ENCODE measurements at regions not wholly inside any gene's neighbourhood (a gene's known extent, or its start where the extent isn't known, plus 50 kb on each side); places are given as distances from the start of the nearest gene placed in this dataset.

DNA sequence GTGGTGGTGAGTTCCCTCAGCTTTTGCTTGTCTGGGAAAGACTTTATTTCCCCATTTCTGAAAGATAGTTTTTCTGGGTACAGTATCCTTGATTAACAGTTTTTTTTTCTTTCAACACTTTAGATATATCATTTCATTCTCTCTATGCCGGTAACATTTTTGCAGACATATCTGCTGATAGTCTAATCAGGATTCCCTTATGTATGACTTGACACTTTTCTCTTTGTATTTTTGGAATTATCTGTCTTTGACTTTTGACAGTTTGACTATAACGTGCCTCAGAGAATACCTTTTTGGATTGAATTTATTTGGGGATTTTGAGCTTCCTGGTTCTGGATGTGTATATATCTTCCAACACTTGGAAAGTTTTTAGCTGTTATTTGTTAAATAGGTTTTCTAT, 234.8 kb upstream of the PRICKLE1 start:
- no peaks in the 10 kb centered on the region for H3K27me3 ChIP-seq (ENCODE audit: insufficient read depth, low read length, poor library complexity, severe bottlenecking)
- TF ChIP-seq, protein P1, sequence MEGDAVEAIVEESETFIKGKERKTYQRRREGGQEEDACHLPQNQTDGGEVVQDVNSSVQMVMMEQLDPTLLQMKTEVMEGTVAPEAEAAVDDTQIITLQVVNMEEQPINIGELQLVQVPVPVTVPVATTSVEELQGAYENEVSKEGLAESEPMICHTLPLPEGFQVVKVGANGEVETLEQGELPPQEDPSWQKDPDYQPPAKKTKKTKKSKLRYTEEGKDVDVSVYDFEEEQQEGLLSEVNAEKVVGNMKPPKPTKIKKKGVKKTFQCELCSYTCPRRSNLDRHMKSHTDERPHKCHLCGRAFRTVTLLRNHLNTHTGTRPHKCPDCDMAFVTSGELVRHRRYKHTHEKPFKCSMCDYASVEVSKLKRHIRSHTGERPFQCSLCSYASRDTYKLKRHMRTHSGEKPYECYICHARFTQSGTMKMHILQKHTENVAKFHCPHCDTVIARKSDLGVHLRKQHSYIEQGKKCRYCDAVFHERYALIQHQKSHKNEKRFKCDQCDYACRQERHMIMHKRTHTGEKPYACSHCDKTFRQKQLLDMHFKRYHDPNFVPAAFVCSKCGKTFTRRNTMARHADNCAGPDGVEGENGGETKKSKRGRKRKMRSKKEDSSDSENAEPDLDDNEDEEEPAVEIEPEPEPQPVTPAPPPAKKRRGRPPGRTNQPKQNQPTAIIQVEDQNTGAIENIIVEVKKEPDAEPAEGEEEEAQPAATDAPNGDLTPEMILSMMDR (conservative IDR thresholded peaks at IDR 0.05; ENCODE audit: low read length) = no peak
- TF ChIP-seq EZH2phosphoT487 (IDR thresholded peaks at IDR 0.05; ENCODE audit: borderline replicate concordance) = no peak
- H3K4me1 ChIP-seq (ENCODE audit: insufficient read depth, low read length, poor library complexity, severe bottlenecking) = no peaks in the 10 kb centered on the region
- H3K4me2 ChIP-seq (ENCODE audit: low read depth, low read length, poor library complexity, severe bottlenecking) = no peak overlapping the region
- no peaks in the 10 kb centered on the region for H3K9me2 ChIP-seq (replicated peaks; ENCODE audit: low read depth, low read length)
- no peaks in the 10 kb centered on the region for H3K36me3 ChIP-seq (ENCODE audit: insufficient read depth, low read length)
- H3K79me2 ChIP-seq (ENCODE audit: insufficient read depth, low read length) = no peaks in the 10 kb centered on the region
- no peak overlapping the region for H3K9ac ChIP-seq (ENCODE audit: low read depth, low read length, poor library complexity, severe bottlenecking)
- H3F3A ChIP-seq (ENCODE audit: low read depth) = no peaks in the 10 kb centered on the region
- no peak overlapping the region for H3K4me3 ChIP-seq (ENCODE audit: low read length, poor library complexity, severe bottlenecking)
- no peaks in the 10 kb centered on the region for H3K9me3 ChIP-seq (ENCODE audit: insufficient read depth, low read depth, low read length)
- no peaks in the 10 kb centered on the region for H4K20me1 ChIP-seq (ENCODE audit: insufficient read depth, low read length, poor library complexity, severe bottlenecking)
- no peak overlapping the region for H2AFZ ChIP-seq (ENCODE audit: low read length)

GRCh38 chr12:42823679-42824078, 234.1 kb upstream of the PRICKLE1 start:
- Histone ChIP-seq H3K4me1 (ENCODE audit: insufficient read depth, low read length, poor library complexity, severe bottlenecking) (no peaks in the 10 kb centered on the region), H3K9me3 (ENCODE audit: insufficient read depth, low read depth, low read length) (no peaks in the 10 kb centered on the region), H3K27me3 (ENCODE audit: insufficient read depth, low read length, poor library complexity, severe bottlenecking) (no peaks in the 10 kb centered on the region), H3K36me3 (ENCODE audit: insufficient read depth, low read length) (no peaks in the 10 kb centered on the region), H3K79me2 (ENCODE audit: insufficient read depth, low read length) (no peaks in the 10 kb centered on the region), H3F3A (ENCODE audit: low read depth) (no peaks in the 10 kb centered on the region), H3K9me2 (replicated peaks; ENCODE audit: low read depth, low read length) (no peaks in the 10 kb centered on the region), H3K9ac (ENCODE audit: low read depth, low read length, poor library complexity, severe bottlenecking) (no peak overlapping the region), H4K20me1 (ENCODE audit: insufficient read depth, low read length, poor library complexity, severe bottlenecking) (no peaks in the 10 kb centered on the region), H3K4me3 (ENCODE audit: low read length, poor library complexity, severe bottlenecking) (no peak overlapping the region), H3K4me2 (ENCODE audit: low read depth, low read length, poor library complexity, severe bottlenecking) (no peak overlapping the region), H2AFZ (ENCODE audit: low read length) (no peak overlapping the region)
- TF ChIP-seq EZH2phosphoT487 (IDR thresholded peaks at IDR 0.05; ENCODE audit: borderline replicate concordance) = no peak

DNA sequence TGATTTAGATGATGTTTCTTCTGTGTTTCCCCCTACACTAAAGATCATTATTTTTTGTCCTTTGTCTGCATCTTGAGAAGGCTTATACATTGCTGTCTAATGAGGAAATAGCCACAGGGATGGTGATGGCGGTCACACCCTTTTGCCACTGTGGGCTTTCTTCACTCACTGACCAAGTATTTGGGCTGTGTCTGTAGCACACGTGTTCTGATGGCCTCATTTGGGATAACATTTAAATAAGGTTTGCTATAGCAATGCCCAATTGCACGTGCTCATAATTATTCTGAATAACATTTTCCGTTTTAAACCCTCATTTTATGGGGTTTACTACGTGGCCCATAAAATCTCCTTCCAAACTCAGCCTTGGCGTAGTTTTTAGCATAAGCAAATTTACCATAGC, 230.3 kb upstream of the PRICKLE1 start:
- Histone ChIP-seq H3K4me2 (ENCODE audit: low read depth, low read length, poor library complexity, severe bottlenecking) (no peak overlapping the region), H3K9me3 (ENCODE audit: insufficient read depth, low read depth, low read length) (no peaks in the 10 kb centered on the region), H2AFZ (ENCODE audit: low read length) (no peak overlapping the region), H3K79me2 (ENCODE audit: insufficient read depth, low read length) (no peaks in the 10 kb centered on the region), H3K9me2 (replicated peaks; ENCODE audit: low read depth, low read length) (no peaks in the 10 kb centered on the region), H3K27me3 (ENCODE audit: insufficient read depth, low read length, poor library complexity, severe bottlenecking) (no peaks in the 10 kb centered on the region), H4K20me1 (ENCODE audit: insufficient read depth, low read length, poor library complexity, severe bottlenecking) (no peaks in the 10 kb centered on the region), H3K36me3 (ENCODE audit: insufficient read depth, low read length) (no peaks in the 10 kb centered on the region), H3F3A (ENCODE audit: low read depth) (no peaks in the 10 kb centered on the region), H3K4me3 (ENCODE audit: low read length, poor library complexity, severe bottlenecking) (no peak overlapping the region), H3K9ac (ENCODE audit: low read depth, low read length, poor library complexity, severe bottlenecking) (no peak overlapping the region), H3K4me1 (ENCODE audit: insufficient read depth, low read length, poor library complexity, severe bottlenecking) (no peaks in the 10 kb centered on the region)
- TF ChIP-seq EZH2phosphoT487 (IDR thresholded peaks at IDR 0.05; ENCODE audit: borderline replicate concordance) = no peak
- TF ChIP-seq, protein P1 (conservative IDR thresholded peaks at IDR 0.05; ENCODE audit: low read length) = no peak

DNA sequence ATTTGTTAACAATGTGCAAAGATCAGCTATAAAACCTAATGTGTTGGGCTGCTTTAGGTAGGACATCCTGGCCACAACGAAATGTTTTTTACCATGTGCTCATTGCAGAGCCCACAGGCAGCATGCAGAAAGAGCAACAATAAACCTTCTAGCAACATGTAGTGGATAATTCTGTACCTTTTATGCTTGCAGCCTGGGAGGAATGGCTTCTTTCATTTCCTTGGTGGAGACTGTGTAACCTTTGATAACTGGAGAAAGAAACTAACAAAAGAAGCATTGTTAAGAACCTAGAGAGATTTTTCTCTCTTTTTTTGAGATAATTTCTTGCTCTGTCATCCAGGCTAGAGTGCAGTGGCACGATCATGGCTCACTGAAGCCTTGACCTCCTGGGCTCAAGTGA, 225.5 kb upstream of the PRICKLE1 start:
- H3K9me3 ChIP-seq (ENCODE audit: insufficient read depth, low read depth, low read length) = no peaks in the 10 kb centered on the region
- H3K9ac ChIP-seq (ENCODE audit: low read depth, low read length, poor library complexity, severe bottlenecking) = no peak overlapping the region
- H3K79me2 ChIP-seq (ENCODE audit: insufficient read depth, low read length) = no peaks in the 10 kb centered on the region
- no peak overlapping the region for H3K4me3 ChIP-seq (ENCODE audit: low read length, poor library complexity, severe bottlenecking)
- H3K27me3 ChIP-seq (ENCODE audit: insufficient read depth, low read length, poor library complexity, severe bottlenecking) = no peaks in the 10 kb centered on the region
- H3K4me2 ChIP-seq (ENCODE audit: low read depth, low read length, poor library complexity, severe bottlenecking) = no peak overlapping the region
- 0 out of 2 replicates have a peak overlapping the region, but pooled peaks have one; percentile 3 for H2AFZ ChIP-seq (ENCODE audit: low read length)
- H3F3A ChIP-seq (ENCODE audit: low read depth) = no peaks in the 10 kb centered on the region
- no peaks in the 10 kb centered on the region for H4K20me1 ChIP-seq (ENCODE audit: insufficient read depth, low read length, poor library complexity, severe bottlenecking)
- H3K9me2 ChIP-seq (replicated peaks; ENCODE audit: low read depth, low read length) = no peaks in the 10 kb centered on the region
- H3K36me3 ChIP-seq (ENCODE audit: insufficient read depth, low read length) = no peaks in the 10 kb centered on the region
- TF ChIP-seq, protein P1 (conservative IDR thresholded peaks at IDR 0.05; ENCODE audit: low read length) = no peak
- TF ChIP-seq EZH2phosphoT487 (IDR thresholded peaks at IDR 0.05; ENCODE audit: borderline replicate concordance) = no peak
- H3K4me1 ChIP-seq (ENCODE audit: insufficient read depth, low read length, poor library complexity, severe bottlenecking) = no peaks in the 10 kb centered on the region
